HT-29 (cell line): ENCODE measurements at regions not wholly inside any gene's neighbourhood (a gene's known extent, or its start where the extent isn't known, plus 50 kb on each side); places are given as distances from the start of the nearest gene placed in this dataset.

Experiments used
- DNase-seq: peaks from one replicate; pipeline ENCODE4 v3.0.0-alpha.2; 2015; ENCODE audit warnings: low spot score

GRCh38 chr14:95979339-95980042 lies 59.7 kb upstream of the C14orf132 start:
- peak; percentile 8 for DNase-seq

GRCh38 chr14:95980402-95980801 lies 58.8 kb upstream of the C14orf132 start:
- no peak for DNase-seq

- no peak for DNase-seq
Observed at GRCh38 chr14:95981965-95982364, 57.2 kb upstream of the C14orf132 start.

- no peak for DNase-seq
Observed at GRCh38 chr14:95984206-95984605, 55.0 kb upstream of the C14orf132 start.
